Stimulated activated CD8-positive, alpha-beta memory T cell treated with anti-CD3 and anti-CD28 coated beads, Interleukin-15, amount 100 ng/mL, for 4 hours (primary cell): ENCODE measurements at regions not wholly inside any gene's neighbourhood (a gene's known extent, or its start where the extent isn't known, plus 50 kb on each side); places are given as distances from the start of the nearest gene placed in this dataset.
"Not testable (repeated sequence)": the region's sequence is repeated elsewhere in the genome, so short reads cannot be mapped to it uniquely, and the experiment has no call there.

Source experiments
- DNase-seq, 2 donors: peaks; one replicate each; pipeline ENCODE4 v3.0.0-alpha.2; 2020; ENCODE audit warnings: low read depth in 2 of 2

- not testable (repeated sequence) for DNase-seq
These were observed 178.9 kb downstream of the OR4M2 start for GRCh38 chr15:22259151-22259750.

GRCh38 chr15:22259881-22260421 lies 179.6 kb downstream of the OR4M2 start:
- DNase-seq = no peak

- DNase-seq = peak; percentile 32 to 38
These were observed 182.3 kb downstream of the OR4M2 start for GRCh38 chr15:22262613-22263020.

- no peak for DNase-seq
These were observed 183.4 kb downstream of the OR4M2 start for GRCh38 chr15:22263738-22264137.

GRCh38 chr15:22264272-22264671 lies 183.9 kb downstream of the OR4M2 start:
- DNase-seq = not testable (repeated sequence)

GRCh38 chr15:22265056-22265945 lies 185.0 kb downstream of the OR4M2 start:
- no peak for DNase-seq

- DNase-seq = no peak
These were observed 185.6 kb downstream of the OR4M2 start for GRCh38 chr15:22265970-22266369.

- DNase-seq = no peak
These were observed 187.4 kb downstream of the OR4M2 start for GRCh38 chr15:22267761-22268160.

GRCh38 chr15:22268201-22268600 lies 187.9 kb downstream of the OR4M2 start:
- DNase-seq = not testable (repeated sequence)

GRCh38 chr15:22268654-22269053 lies 188.3 kb downstream of the OR4M2 start:
- DNase-seq = not testable (repeated sequence)

GRCh38 chr15:22272286-22273160 lies 186.2 kb upstream of the GOLGA6L22 start:
- not testable (repeated sequence) for DNase-seq

- DNase-seq = not testable (repeated sequence)
These were observed 185.5 kb upstream of the GOLGA6L22 start for GRCh38 chr15:22273185-22273584.

GRCh38 chr15:22274376-22274775 lies 184.3 kb upstream of the GOLGA6L22 start:
- DNase-seq = not testable (repeated sequence)

- not testable (repeated sequence) for DNase-seq
These were observed 177.9 kb upstream of the GOLGA6L22 start for GRCh38 chr15:22280770-22281169.

GRCh38 chr15:22282794-22283533 lies 175.7 kb upstream of the GOLGA6L22 start:
- not testable (repeated sequence) for DNase-seq

- not testable (repeated sequence) for DNase-seq
These were observed 173.8 kb upstream of the GOLGA6L22 start for GRCh38 chr15:22284795-22285420.

GRCh38 chr15:22291054-22291453 lies 167.6 kb upstream of the GOLGA6L22 start:
- not testable (repeated sequence) for DNase-seq

- DNase-seq = not testable (repeated sequence)
These were observed 155.6 kb upstream of the GOLGA6L22 start for GRCh38 chr15:22303112-22303511.
